ENCODE measurements at regions not wholly inside any gene's neighbourhood (a gene's known extent, or its start where the extent isn't known, plus 50 kb on each side); places are given as distances from the start of the nearest gene placed in this dataset.

GRCh38 chr13:22018076-22018835 lies 347.4 kb downstream of the FGF9 start:
- DNase-seq: no peak

- DNase-seq: no peak
These were observed 347.9 kb downstream of the FGF9 start for GRCh38 chr13:22018836-22019210.

GRCh38 chr13:22024381-22024994 lies 353.6 kb downstream of the FGF9 start:
- DNase-seq: no peak

GRCh38 chr13:22027566-22027965 lies 356.7 kb downstream of the FGF9 start:
- DNase-seq: no peak

GRCh38 chr13:22028831-22029230 lies 358.0 kb downstream of the FGF9 start:
- no peak for DNase-seq

GRCh38 chr13:22030321-22030720 lies 359.4 kb downstream of the FGF9 start:
- no peak for DNase-seq

GRCh38 chr13:22031702-22032286 lies 360.9 kb downstream of the FGF9 start:
- DNase-seq: no peak

GRCh38 chr13:22032905-22033304 lies 362.0 kb downstream of the FGF9 start:
- no peak for DNase-seq

GRCh38 chr13:22039961-22040360 lies 369.1 kb downstream of the FGF9 start:
- no peak for DNase-seq

- no peak for DNase-seq
These were observed 370.0 kb downstream of the FGF9 start for GRCh38 chr13:22040810-22041364.

GRCh38 chr13:22041741-22042140 lies 370.9 kb downstream of the FGF9 start:
- no peak for DNase-seq

- no peak for DNase-seq
These were observed 376.4 kb downstream of the FGF9 start for GRCh38 chr13:22047082-22047784.

GRCh38 chr13:22047785-22048104 lies 376.9 kb downstream of the FGF9 start:
- no peak for DNase-seq

- DNase-seq: peak in 1 of 2 experiments; percentile 1
These were observed 378.5 kb downstream of the FGF9 start for GRCh38 chr13:22049384-22049783.

GRCh38 chr13:22050951-22051563 lies 380.2 kb downstream of the FGF9 start:
- no peak for DNase-seq

GRCh38 chr13:22053053-22053452 lies 382.2 kb downstream of the FGF9 start:
- no peak for DNase-seq

GRCh38 chr13:22055259-22055658 lies 384.4 kb downstream of the FGF9 start:
- no peak for DNase-seq

GRCh38 chr13:22060187-22060586 lies 389.3 kb downstream of the FGF9 start:
- no peak for DNase-seq

GRCh38 chr13:22061371-22061805 lies 390.5 kb downstream of the FGF9 start:
- DNase-seq: no peak

GRCh38 chr13:22061806-22062391 lies 391.0 kb downstream of the FGF9 start:
- DNase-seq: no peak

GRCh38 chr13:22062478-22063205 lies 391.8 kb downstream of the FGF9 start:
- DNase-seq: no peak
